HG03378 (cell line): ENCODE measurements at regions not wholly inside any gene's neighbourhood (a gene's known extent, or its start where the extent isn't known, plus 50 kb on each side); places are given as distances from the start of the nearest gene placed in this dataset.
"Not testable (repeated sequence)": the region's sequence is repeated elsewhere in the genome, so short reads cannot be mapped to it uniquely, and the experiment has no call there.

Experiments used
- ATAC-seq: cut with Tn5 transposase; IDR thresholded peaks from one replicate; pipeline ENCODE4 v1.9.1; 2021; ENCODE audit warnings: mild to moderate bottlenecking, moderate library complexity; ENCODE audit not compliant: unreplicated experiment

GRCh38 chr18:55908901-55909366, 320.9 kb upstream of the TCF4 start:
- ATAC-seq, result no peak

GRCh38 chr18:55907453-55908175, 319.6 kb upstream of the TCF4 start:
- no peak for ATAC-seq

- no peak for ATAC-seq
Observed at GRCh38 chr18:55906536-55906935, 318.5 kb upstream of the TCF4 start.

- no peak for ATAC-seq
Observed at GRCh38 chr18:55903911-55904310, 315.9 kb upstream of the TCF4 start.

- ATAC-seq, result no peak
Observed at GRCh38 chr18:55900380-55900779, 312.4 kb upstream of the TCF4 start.

GRCh38 chr18:55897091-55897689, 309.2 kb upstream of the TCF4 start:
- no peak for ATAC-seq

GRCh38 chr18:55893948-55894347, 306.0 kb upstream of the TCF4 start:
- no peak for ATAC-seq

- not testable (repeated sequence) for ATAC-seq
Observed at GRCh38 chr18:55892862-55893813, 305.1 kb upstream of the TCF4 start.

- no peak for ATAC-seq
Observed at GRCh38 chr18:55886886-55887285, 298.9 kb upstream of the TCF4 start.

GRCh38 chr18:55884498-55884897, 296.5 kb upstream of the TCF4 start:
- no peak for ATAC-seq

GRCh38 chr18:55880617-55881016, 292.6 kb upstream of the TCF4 start:
- ATAC-seq, result no peak

GRCh38 chr18:55879331-55879730, 291.3 kb upstream of the TCF4 start:
- ATAC-seq, result no peak

- ATAC-seq, result peak; percentile 75
Observed at GRCh38 chr18:55878224-55878623, 290.2 kb upstream of the TCF4 start.

- ATAC-seq, result no peak
Observed at GRCh38 chr18:55877321-55877720, 289.3 kb upstream of the TCF4 start.

GRCh38 chr18:55876254-55876653, 288.3 kb upstream of the TCF4 start:
- ATAC-seq, result no peak

- no peak for ATAC-seq
Observed at GRCh38 chr18:55875371-55875901, 287.4 kb upstream of the TCF4 start.

GRCh38 chr18:55869556-55870501, 281.8 kb upstream of the TCF4 start:
- no peak for ATAC-seq

GRCh38 chr18:55868909-55869308, 280.9 kb upstream of the TCF4 start:
- no peak for ATAC-seq

GRCh38 chr18:55866886-55867285, 278.9 kb upstream of the TCF4 start:
- ATAC-seq, result no peak

GRCh38 chr18:55866006-55866405, 278.0 kb upstream of the TCF4 start:
- no peak for ATAC-seq
